GM12878 (cell line): ENCODE measurements at regions not wholly inside any gene's neighbourhood (a gene's known extent, or its start where the extent isn't known, plus 50 kb on each side); places are given as distances from the start of the nearest gene placed in this dataset.
A peak's percentile ranks its signal among the peaks of the same experiment; 100 is the strongest.

Source experiments
- ASH2L ChIP-seq: fragments of 300-600, 200-600 bp; sonication (generic); IDR thresholded peaks from 2 replicates; pipeline ENCODE4 v1.6.1; 2017; ENCODE audit warnings: low read depth, mild to moderate bottlenecking, borderline replicate concordance
- BCL11A ChIP-seq: IDR thresholded peaks from 2 replicates; pipeline ENCODE4 v1.6.1; 2011; ENCODE audit warnings: low read depth, low read length
- BHLHE40 ChIP-seq, 2 experiments: fragments of 450-650 bp in 1 of 2; IDR thresholded peaks; 2 replicates each; pipeline ENCODE4 v1.6.1; 2011 to 2017; ENCODE audit warnings: low read depth in 2 of 2, borderline replicate concordance in 1 of 2, improper control_type of control experiment in 1 of 2, low read length in 1 of 2, mild to moderate bottlenecking in 1 of 2
- BMI1 ChIP-seq: fragments of 450-650 bp; IDR thresholded peaks from 2 replicates; pipeline ENCODE4 v1.6.1; 2016; ENCODE audit warnings: mild to moderate bottlenecking, moderate library complexity, borderline replicate concordance
- CEBPB ChIP-seq, 2 experiments: fragments of 150-350 bp in 1 of 2; IDR thresholded peaks; 2 replicates each; pipeline ENCODE4 v1.6.1; 2012 to 2014; ENCODE audit warnings: low read depth in 2 of 2, low read length in 2 of 2, borderline replicate concordance in 1 of 2, inconsistent platforms in 1 of 2
- CHD4 ChIP-seq: fragments of 200-600 bp; sonication (generic); IDR thresholded peaks from 2 replicates; pipeline ENCODE4 v1.6.1; 2016; ENCODE audit warnings: mild to moderate bottlenecking
- CREM ChIP-seq: IDR thresholded peaks from 2 replicates; pipeline ENCODE4 v1.6.1; 2014; ENCODE audit warnings: antibody characterized with exemption, low read depth
- DPF2 ChIP-seq: fragments of 450-650 bp; IDR thresholded peaks from 2 replicates; pipeline ENCODE4 v1.6.1; 2017; ENCODE audit warnings: mild to moderate bottlenecking
- EED ChIP-seq: sonication (generic); IDR thresholded peaks from 2 replicates; pipeline ENCODE4 v1.6.1; 2016; ENCODE audit warnings: antibody characterized with exemption, low read depth
- FOS ChIP-seq: IDR thresholded peaks from 3 replicates; pipeline ENCODE4 v1.6.1; 2011; ENCODE audit warnings: borderline replicate concordance; ENCODE audit not compliant: insufficient read length; ENCODE audit errors: extremely low read depth
- FOXM1 ChIP-seq: IDR thresholded peaks from 2 replicates; pipeline ENCODE4 v1.6.1; 2012; ENCODE audit warnings: low read depth, mild to moderate bottlenecking, inconsistent platforms, low read length, moderate library complexity
- IRF4 ChIP-seq: IDR thresholded peaks from 2 replicates; pipeline ENCODE4 v1.6.1; 2011; ENCODE audit warnings: low read depth, low read length
- MTA2 ChIP-seq: fragments of 450-650 bp; IDR thresholded peaks from 2 replicates; pipeline ENCODE4 v1.6.1; 2016; ENCODE audit warnings: low read depth, mild to moderate bottlenecking, moderate library complexity
- NFXL1 ChIP-seq: fragments of 450-650 bp; IDR thresholded peaks from 2 replicates; pipeline ENCODE4 v1.6.1; 2017; ENCODE audit warnings: antibody characterized with exemption, mild to moderate bottlenecking, borderline replicate concordance
- NR2C2 ChIP-seq: IDR thresholded peaks from 2 replicates; pipeline ENCODE4 v1.6.1; 2011; ENCODE audit warnings: borderline replicate concordance, low read depth; ENCODE audit not compliant: control insufficient read depth, insufficient read length
- NR2F1 ChIP-seq: fragments of 450-650 bp; conservative IDR thresholded peaks from 2 replicates; pipeline ENCODE4 v1.6.1; 2017; ENCODE audit warnings: mild to moderate bottlenecking
- PML ChIP-seq: IDR thresholded peaks from 2 replicates; pipeline ENCODE4 v1.6.1; 2012; ENCODE audit warnings: low read length, inconsistent platforms
- POLR2A ChIP-seq: IDR thresholded peaks from 2 replicates; pipeline ENCODE4 v1.6.1; 2011; ENCODE audit warnings: low read depth, mild to moderate bottlenecking, low read length
- POU2F2 ChIP-seq: IDR thresholded peaks from 3 replicates; pipeline ENCODE4 v1.6.1; 2011; ENCODE audit warnings: low read depth, mild to moderate bottlenecking, low read length, borderline replicate concordance
- RFX5 ChIP-seq: IDR thresholded peaks from 2 replicates; pipeline ENCODE4 v1.6.1; 2011; ENCODE audit warnings: low read depth, low read length, improper control_type of control experiment
- RUNX3 ChIP-seq: IDR thresholded peaks from 2 replicates; pipeline ENCODE4 v1.6.1; 2012; ENCODE audit warnings: low read length, inconsistent platforms
- SIN3A ChIP-seq: IDR thresholded peaks from 2 replicates; pipeline ENCODE4 v1.6.1; 2012; ENCODE audit warnings: low read depth, low read length, improper control_type of control experiment
- SPI1 ChIP-seq: IDR thresholded peaks from 2 replicates; pipeline ENCODE4 v1.6.1; 2011; ENCODE audit warnings: low read depth, mild to moderate bottlenecking, low read length, moderate library complexity, borderline replicate concordance; ENCODE audit not compliant: insufficient read depth
- SREBF1 ChIP-seq: IDR thresholded peaks from 2 replicates; pipeline ENCODE4 v1.6.1; 2012; ENCODE audit warnings: mild to moderate bottlenecking, low read length
- SREBF2 ChIP-seq: IDR thresholded peaks from 2 replicates; pipeline ENCODE4 v1.6.1; 2012; ENCODE audit warnings: mild to moderate bottlenecking, low read length
- SUZ12 ChIP-seq: fragments of 200-600 bp; sonication (generic); IDR thresholded peaks from one replicate; pipeline ENCODE4 v1.6.1; 2018; ENCODE audit warnings: antibody characterized with exemption, mild to moderate bottlenecking; ENCODE audit not compliant: unreplicated experiment
- TBL1XR1 ChIP-seq: IDR thresholded peaks from 2 replicates; pipeline ENCODE4 v1.6.1; 2012; ENCODE audit warnings: low read depth, low read length, improper control_type of control experiment
- ZBED1 ChIP-seq: IDR thresholded peaks from 2 replicates; pipeline ENCODE4 v1.6.1; 2016; ENCODE audit warnings: borderline replicate concordance
- TF ChIP-seq, protein P1 (sequence below): IDR thresholded peaks from 2 replicates; pipeline ENCODE4 v1.6.1; 2012; ENCODE audit warnings: mild to moderate bottlenecking, low read depth, low read length
- TF ChIP-seq, protein P2 (sequence below): IDR thresholded peaks from 2 replicates; pipeline ENCODE4 v1.6.1; 2011; ENCODE audit warnings: borderline replicate concordance, low read depth, mild to moderate bottlenecking, moderate library complexity, mixed read lengths, low read length; ENCODE audit not compliant: insufficient read depth; ENCODE audit errors: extremely low read length

DNA sequence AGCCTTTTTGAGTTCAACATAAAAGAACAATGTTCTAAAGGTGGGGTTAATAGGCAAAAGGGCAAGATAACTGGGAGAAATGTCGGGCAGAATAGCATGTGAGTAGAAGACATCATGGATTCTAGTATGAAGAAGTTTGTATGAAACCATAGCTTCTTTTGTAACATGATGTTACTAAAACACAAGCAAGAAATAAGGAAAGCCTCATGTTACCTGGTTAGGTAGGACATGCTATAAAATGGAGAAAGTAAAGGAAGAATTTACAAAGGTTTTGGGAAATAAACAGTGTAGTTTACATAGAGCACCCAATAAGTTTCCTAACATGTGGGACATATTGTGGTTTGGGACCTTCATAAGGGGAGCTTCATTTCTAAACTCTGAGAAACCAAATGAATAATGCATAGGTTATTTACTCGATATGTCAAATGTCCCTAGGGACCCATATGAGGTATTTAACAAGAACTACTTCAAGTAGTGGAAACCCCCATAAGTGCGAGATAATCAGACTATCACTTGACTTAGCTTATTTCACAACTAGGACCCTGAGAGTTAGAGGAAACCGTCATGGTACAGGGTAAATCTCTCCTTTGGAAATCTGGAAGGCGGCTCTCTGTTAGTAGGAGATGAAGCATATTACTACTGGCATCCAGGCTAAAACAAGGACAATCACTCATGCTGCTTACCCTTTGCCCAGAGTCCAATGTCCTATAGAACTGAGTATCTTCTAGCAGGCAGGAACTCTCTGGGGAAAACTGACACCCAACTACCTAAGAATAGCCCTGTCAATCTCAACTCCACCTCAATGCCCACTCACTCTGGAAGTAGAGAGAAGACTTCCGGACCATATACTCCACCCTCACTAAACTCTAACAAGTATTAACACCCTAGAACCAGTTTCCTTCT is 57.5 kb downstream of the ILRUN start (continued):
- TF ChIP-seq CREM: peak; percentile 54; the same call in 1 of the 2 replicates
- TF ChIP-seq NR2C2: no peak
- no peak for TF ChIP-seq TBL1XR1
- no peak for TF ChIP-seq SIN3A
- TF ChIP-seq ASH2L: peak; percentile 60; the same call in 1 of the 2 replicates
- TF ChIP-seq SPI1: no peak
- TF ChIP-seq NR2F1: peak; percentile 54; the same call in 1 of the 2 replicates
- TF ChIP-seq, protein P1, sequence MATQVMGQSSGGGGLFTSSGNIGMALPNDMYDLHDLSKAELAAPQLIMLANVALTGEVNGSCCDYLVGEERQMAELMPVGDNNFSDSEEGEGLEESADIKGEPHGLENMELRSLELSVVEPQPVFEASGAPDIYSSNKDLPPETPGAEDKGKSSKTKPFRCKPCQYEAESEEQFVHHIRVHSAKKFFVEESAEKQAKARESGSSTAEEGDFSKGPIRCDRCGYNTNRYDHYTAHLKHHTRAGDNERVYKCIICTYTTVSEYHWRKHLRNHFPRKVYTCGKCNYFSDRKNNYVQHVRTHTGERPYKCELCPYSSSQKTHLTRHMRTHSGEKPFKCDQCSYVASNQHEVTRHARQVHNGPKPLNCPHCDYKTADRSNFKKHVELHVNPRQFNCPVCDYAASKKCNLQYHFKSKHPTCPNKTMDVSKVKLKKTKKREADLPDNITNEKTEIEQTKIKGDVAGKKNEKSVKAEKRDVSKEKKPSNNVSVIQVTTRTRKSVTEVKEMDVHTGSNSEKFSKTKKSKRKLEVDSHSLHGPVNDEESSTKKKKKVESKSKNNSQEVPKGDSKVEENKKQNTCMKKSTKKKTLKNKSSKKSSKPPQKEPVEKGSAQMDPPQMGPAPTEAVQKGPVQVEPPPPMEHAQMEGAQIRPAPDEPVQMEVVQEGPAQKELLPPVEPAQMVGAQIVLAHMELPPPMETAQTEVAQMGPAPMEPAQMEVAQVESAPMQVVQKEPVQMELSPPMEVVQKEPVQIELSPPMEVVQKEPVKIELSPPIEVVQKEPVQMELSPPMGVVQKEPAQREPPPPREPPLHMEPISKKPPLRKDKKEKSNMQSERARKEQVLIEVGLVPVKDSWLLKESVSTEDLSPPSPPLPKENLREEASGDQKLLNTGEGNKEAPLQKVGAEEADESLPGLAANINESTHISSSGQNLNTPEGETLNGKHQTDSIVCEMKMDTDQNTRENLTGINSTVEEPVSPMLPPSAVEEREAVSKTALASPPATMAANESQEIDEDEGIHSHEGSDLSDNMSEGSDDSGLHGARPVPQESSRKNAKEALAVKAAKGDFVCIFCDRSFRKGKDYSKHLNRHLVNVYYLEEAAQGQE: no peak
- peak; percentile 53; the same call in 1 of the 2 replicates for TF ChIP-seq IRF4
- TF ChIP-seq POLR2A: no peak
- TF ChIP-seq RUNX3: peak; percentile 91
- peak; percentile 90; the same call in 1 of the 2 replicates for TF ChIP-seq FOXM1
- TF ChIP-seq DPF2: peak; percentile 97
- no peak for TF ChIP-seq CHD4
- TF ChIP-seq BCL11A: peak; percentile 68; the same call in 1 of the 2 replicates
- TF ChIP-seq, protein P2, sequence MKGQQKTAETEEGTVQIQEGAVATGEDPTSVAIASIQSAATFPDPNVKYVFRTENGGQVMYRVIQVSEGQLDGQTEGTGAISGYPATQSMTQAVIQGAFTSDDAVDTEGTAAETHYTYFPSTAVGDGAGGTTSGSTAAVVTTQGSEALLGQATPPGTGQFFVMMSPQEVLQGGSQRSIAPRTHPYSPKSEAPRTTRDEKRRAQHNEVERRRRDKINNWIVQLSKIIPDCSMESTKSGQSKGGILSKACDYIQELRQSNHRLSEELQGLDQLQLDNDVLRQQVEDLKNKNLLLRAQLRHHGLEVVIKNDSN: no peak
- peak; percentile 61; the same call in 1 of the 2 replicates for TF ChIP-seq BMI1
- TF ChIP-seq SUZ12: no peak
- no peak for TF ChIP-seq SREBF2
- TF ChIP-seq CEBPB (IDR thresholded peaks at IDR 0.05; ENCODE audit: borderline replicate concordance in 1 of 2, low read depth in 2 of 2, low read length in 2 of 2): no peak
- TF ChIP-seq SREBF1: no peak
- no peak for TF ChIP-seq NFXL1
- TF ChIP-seq BHLHE40 (IDR thresholded peaks at IDR 0.05; ENCODE audit: borderline replicate concordance in 1 of 2, low read depth in 2 of 2, low read length in 1 of 2): peak; percentile 23; a peak in 2 of 4 replicates
- TF ChIP-seq ZBED1: peak; percentile 79; the same call in 1 of the 2 replicates
- peak; percentile 85 for TF ChIP-seq EED
- TF ChIP-seq RFX5: no peak
- TF ChIP-seq POU2F2: peak; percentile 90; the same call in 1 of the 3 replicates
- TF ChIP-seq FOS: no peak
- peak; percentile 93 for TF ChIP-seq MTA2
- peak; percentile 41 for TF ChIP-seq PML
